ENCODE measurements at regions not wholly inside any gene's neighbourhood (a gene's known extent, or its start where the extent isn't known, plus 50 kb on each side); places are given as distances from the start of the nearest gene placed in this dataset.
"Not testable (repeated sequence)": the region's sequence is repeated elsewhere in the genome, so short reads cannot be mapped to it uniquely, and the experiment has no call there.

GRCh38 chr15:24326513-24326912 is 349.1 kb upstream of the NPAP1 start:
- H3K4me3 ChIP-seq (ENCODE audit: insufficient read depth, low read depth, low read length); H3K36me3 ChIP-seq (ENCODE audit: insufficient read depth, low read length); FAIRE-seq; H3K4me2 ChIP-seq (ENCODE audit: low read length); H2AFZ ChIP-seq (ENCODE audit: low read depth, low read length); H3K27me3 ChIP-seq (ENCODE audit: insufficient read depth, low read length); H3K27ac ChIP-seq (ENCODE audit: low read depth, low read length); H3K27me3 Mint-ChIP-seq (ENCODE audit: low read depth, unreplicated experiment); H3K4me1 Mint-ChIP-seq (ENCODE audit: low read depth, unreplicated experiment); H3K36me3 Mint-ChIP-seq (ENCODE audit: low read depth, unreplicated experiment); H3K4me1 ChIP-seq (ENCODE audit: insufficient read depth, low read length); H3K9ac ChIP-seq (ENCODE audit: low read length); H4K20me1 ChIP-seq (ENCODE audit: insufficient read depth, low read length); H3K9me3 ChIP-seq (ENCODE audit: insufficient read depth, low read depth, low read length); H3K9me3 Mint-ChIP-seq (ENCODE audit: unreplicated experiment); H3K79me2 ChIP-seq (ENCODE audit: insufficient read depth, low read length): not testable (repeated sequence)
- Mint-ChIP-seq H3K27ac (ENCODE audit: unreplicated experiment) (peak overlapping the region; percentile 64), H3K4me3 (ENCODE audit: unreplicated experiment) (peak overlapping the region; percentile 13)
- DNase-seq (ENCODE audit: low read depth) = peak; percentile 67

DNA sequence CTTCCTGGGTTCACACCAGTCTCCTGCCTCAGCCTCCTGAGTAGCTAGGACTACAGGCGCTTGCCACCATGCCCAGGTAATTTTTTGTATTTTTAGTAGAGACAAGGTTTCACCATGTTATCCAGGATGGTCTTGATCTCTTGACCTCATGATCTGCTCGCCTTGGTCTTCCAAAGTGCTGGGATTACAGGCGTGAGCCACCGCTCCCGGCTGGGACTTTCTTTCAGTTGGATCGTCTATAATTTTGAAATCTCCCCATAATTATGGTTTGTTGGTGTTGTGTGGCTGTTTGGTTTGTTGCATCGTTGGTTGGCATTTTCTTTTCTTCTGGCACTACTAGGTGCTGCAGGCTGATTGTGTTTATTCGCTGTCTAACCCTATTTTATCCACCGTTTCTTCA is 343.6 kb upstream of the NPAP1 start:
- H3K9ac ChIP-seq (ENCODE audit: low read length); H3K9me3 ChIP-seq (ENCODE audit: insufficient read depth, low read depth, low read length); H3K4me1 ChIP-seq (ENCODE audit: insufficient read depth, low read length); H4K20me1 ChIP-seq (ENCODE audit: insufficient read depth, low read length); H3K36me3 ChIP-seq (ENCODE audit: insufficient read depth, low read length); H3K27me3 ChIP-seq (ENCODE audit: insufficient read depth, low read length); H3K4me1 Mint-ChIP-seq (ENCODE audit: low read depth, unreplicated experiment); H2AFZ ChIP-seq (ENCODE audit: low read depth, low read length); H3K36me3 Mint-ChIP-seq (ENCODE audit: low read depth, unreplicated experiment); H3K4me2 ChIP-seq (ENCODE audit: low read length); DNase-seq (ENCODE audit: low read depth); H3K27me3 Mint-ChIP-seq (ENCODE audit: low read depth, unreplicated experiment); H3K27ac ChIP-seq (ENCODE audit: low read depth, low read length); H3K79me2 ChIP-seq (ENCODE audit: insufficient read depth, low read length); H3K9me3 Mint-ChIP-seq (ENCODE audit: unreplicated experiment); FAIRE-seq; H3K27ac Mint-ChIP-seq (ENCODE audit: unreplicated experiment); H3K4me3 ChIP-seq (ENCODE audit: insufficient read depth, low read depth, low read length); H3K4me3 Mint-ChIP-seq (ENCODE audit: unreplicated experiment): not testable (repeated sequence)

- not testable (repeated sequence) for H3K79me2 ChIP-seq (ENCODE audit: insufficient read depth, low read length); H3K27me3 Mint-ChIP-seq (ENCODE audit: low read depth, unreplicated experiment); DNase-seq (ENCODE audit: low read depth); H3K4me3 Mint-ChIP-seq (ENCODE audit: unreplicated experiment); FAIRE-seq; H3K36me3 Mint-ChIP-seq (ENCODE audit: low read depth, unreplicated experiment); H3K9me3 Mint-ChIP-seq (ENCODE audit: unreplicated experiment); H3K9ac ChIP-seq (ENCODE audit: low read length); H3K4me3 ChIP-seq (ENCODE audit: insufficient read depth, low read depth, low read length); H3K27ac ChIP-seq (ENCODE audit: low read depth, low read length); H3K4me2 ChIP-seq (ENCODE audit: low read length); H3K4me1 ChIP-seq (ENCODE audit: insufficient read depth, low read length); H3K9me3 ChIP-seq (ENCODE audit: insufficient read depth, low read depth, low read length); H3K36me3 ChIP-seq (ENCODE audit: insufficient read depth, low read length); H3K27ac Mint-ChIP-seq (ENCODE audit: unreplicated experiment); H3K4me1 Mint-ChIP-seq (ENCODE audit: low read depth, unreplicated experiment); H3K27me3 ChIP-seq (ENCODE audit: insufficient read depth, low read length); H4K20me1 ChIP-seq (ENCODE audit: insufficient read depth, low read length); H2AFZ ChIP-seq (ENCODE audit: low read depth, low read length)
Measured at GRCh38 chr15:24341876-24342275, 333.7 kb upstream of the NPAP1 start.

GRCh38 chr15:24352777-24353176 is 322.8 kb upstream of the NPAP1 start:
- not testable (repeated sequence) for H2AFZ ChIP-seq (ENCODE audit: low read depth, low read length); H3K4me1 Mint-ChIP-seq (ENCODE audit: low read depth, unreplicated experiment); H3K27ac ChIP-seq (ENCODE audit: low read depth, low read length); H3K4me3 Mint-ChIP-seq (ENCODE audit: unreplicated experiment); H3K79me2 ChIP-seq (ENCODE audit: insufficient read depth, low read length); H3K9me3 Mint-ChIP-seq (ENCODE audit: unreplicated experiment); H3K27me3 ChIP-seq (ENCODE audit: insufficient read depth, low read length); FAIRE-seq; H3K9ac ChIP-seq (ENCODE audit: low read length); H3K4me3 ChIP-seq (ENCODE audit: insufficient read depth, low read depth, low read length); H3K27me3 Mint-ChIP-seq (ENCODE audit: low read depth, unreplicated experiment); H3K4me2 ChIP-seq (ENCODE audit: low read length); H4K20me1 ChIP-seq (ENCODE audit: insufficient read depth, low read length); H3K36me3 ChIP-seq (ENCODE audit: insufficient read depth, low read length); H3K4me1 ChIP-seq (ENCODE audit: insufficient read depth, low read length); H3K36me3 Mint-ChIP-seq (ENCODE audit: low read depth, unreplicated experiment); H3K9me3 ChIP-seq (ENCODE audit: insufficient read depth, low read depth, low read length); H3K27ac Mint-ChIP-seq (ENCODE audit: unreplicated experiment)
- DNase-seq (ENCODE audit: low read depth) = peak; percentile 0

GRCh38 chr15:24381103-24381502 is 294.5 kb upstream of the NPAP1 start:
- not testable (repeated sequence) for H3K27me3 ChIP-seq (ENCODE audit: insufficient read depth, low read length); H3K27me3 Mint-ChIP-seq (ENCODE audit: low read depth, unreplicated experiment); H3K9ac ChIP-seq (ENCODE audit: low read length); FAIRE-seq; DNase-seq (ENCODE audit: low read depth); H3K9me3 Mint-ChIP-seq (ENCODE audit: unreplicated experiment); H3K4me3 ChIP-seq (ENCODE audit: insufficient read depth, low read depth, low read length); H3K27ac ChIP-seq (ENCODE audit: low read depth, low read length); H3K36me3 ChIP-seq (ENCODE audit: insufficient read depth, low read length); H3K79me2 ChIP-seq (ENCODE audit: insufficient read depth, low read length); H3K4me1 ChIP-seq (ENCODE audit: insufficient read depth, low read length); H3K36me3 Mint-ChIP-seq (ENCODE audit: low read depth, unreplicated experiment); H3K4me2 ChIP-seq (ENCODE audit: low read length); H3K9me3 ChIP-seq (ENCODE audit: insufficient read depth, low read depth, low read length); H3K4me1 Mint-ChIP-seq (ENCODE audit: low read depth, unreplicated experiment); H2AFZ ChIP-seq (ENCODE audit: low read depth, low read length); H3K27ac Mint-ChIP-seq (ENCODE audit: unreplicated experiment); H4K20me1 ChIP-seq (ENCODE audit: insufficient read depth, low read length); H3K4me3 Mint-ChIP-seq (ENCODE audit: unreplicated experiment)

GRCh38 chr15:24385258-24385657 is 290.3 kb upstream of the NPAP1 start:
- H3K27ac ChIP-seq (ENCODE audit: low read depth, low read length); H3K4me3 ChIP-seq (ENCODE audit: insufficient read depth, low read depth, low read length); H3K79me2 ChIP-seq (ENCODE audit: insufficient read depth, low read length); H3K27ac Mint-ChIP-seq (ENCODE audit: unreplicated experiment); H3K27me3 Mint-ChIP-seq (ENCODE audit: low read depth, unreplicated experiment); H3K36me3 ChIP-seq (ENCODE audit: insufficient read depth, low read length); H3K4me2 ChIP-seq (ENCODE audit: low read length); H3K9me3 ChIP-seq (ENCODE audit: insufficient read depth, low read depth, low read length); H3K36me3 Mint-ChIP-seq (ENCODE audit: low read depth, unreplicated experiment); H4K20me1 ChIP-seq (ENCODE audit: insufficient read depth, low read length); H3K4me1 ChIP-seq (ENCODE audit: insufficient read depth, low read length); H3K4me1 Mint-ChIP-seq (ENCODE audit: low read depth, unreplicated experiment); H3K4me3 Mint-ChIP-seq (ENCODE audit: unreplicated experiment); H3K27me3 ChIP-seq (ENCODE audit: insufficient read depth, low read length); FAIRE-seq; H2AFZ ChIP-seq (ENCODE audit: low read depth, low read length); DNase-seq (ENCODE audit: low read depth); H3K9ac ChIP-seq (ENCODE audit: low read length); H3K9me3 Mint-ChIP-seq (ENCODE audit: unreplicated experiment): not testable (repeated sequence)
